Thymus (tissue), 11 donors: ENCODE measurements at regions not wholly inside any gene's neighbourhood (a gene's known extent, or its start where the extent isn't known, plus 50 kb on each side); places are given as distances from the start of the nearest gene placed in this dataset.
"Not testable (repeated sequence)": the region's sequence is repeated elsewhere in the genome, so short reads cannot be mapped to it uniquely, and the experiment has no call there.

Experiments
- DNase-seq, 9 donors: peaks; one replicate each; pipeline ENCODE4 v3.0.0-alpha.2; 2013; ENCODE audit warnings: low spot score in 9 of 9, low read depth in 6 of 9, missing footprints in 1 of 9
- H3K27ac ChIP-seq, 2 donors: one replicate each; pipeline ENCODE4 v1.5.1; 2013; ENCODE audit warnings: control low read depth in 1 of 2, low read depth in 1 of 2, low read length in 1 of 2, mild to moderate bottlenecking in 1 of 2, moderate library complexity in 1 of 2
- H3K27me3 ChIP-seq, 2 donors: one replicate each; pipeline ENCODE4 v1.5.1; 2013; ENCODE audit warnings: low read length in 1 of 2; ENCODE audit not compliant: control insufficient read depth in 2 of 2, insufficient read depth in 1 of 2
- H3K36me3 ChIP-seq, 2 donors: one replicate each; pipeline ENCODE4 v1.5.1; 2013; ENCODE audit warnings: low read length in 1 of 2, mild to moderate bottlenecking in 1 of 2, moderate library complexity in 1 of 2; ENCODE audit not compliant: control insufficient read depth in 2 of 2, insufficient read depth in 2 of 2
- H3K4me1 ChIP-seq, 2 donors: one replicate each; pipeline ENCODE4 v1.5.1; 2013; ENCODE audit warnings: low read length in 2 of 2; ENCODE audit not compliant: control insufficient read depth in 2 of 2, insufficient read depth in 2 of 2
- H3K4me3 ChIP-seq, 2 donors: one replicate each; pipeline ENCODE4 v1.5.1; 2013; ENCODE audit warnings: low read length in 2 of 2, control low read depth in 1 of 2, mild to moderate bottlenecking in 1 of 2
- H3K9me3 ChIP-seq, 2 donors: one replicate each; pipeline ENCODE4 v1.5.1; 2013; ENCODE audit warnings: low read length in 1 of 2, mild to moderate bottlenecking in 1 of 2; ENCODE audit not compliant: control insufficient read depth in 2 of 2, insufficient read depth in 1 of 2
- WGBS: extraction: QIAGEN DNeasy Blood & Tissue Kit; methylation state at CpG from one replicate; pipeline ENCODE4 v1.1.7; 2013; 5-methylcytosine and 5-hydroxymethylcytosine counted together
- donor health status: healthy.

GRCh38 chr20:55322745-55323144 lies 682.6 kb downstream of the CBLN4 start:
- Histone ChIP-seq H3K9me3 (peaks cover 0 to 5% of the 10 kb centered on the region in 2 donors), H3K27ac (no peak overlapping the region), H3K27me3 (no peaks in the 10 kb centered on the region), H3K4me1 (no peaks in the 10 kb centered on the region), H3K4me3 (no peak overlapping the region), H3K36me3 (no peaks in the 10 kb centered on the region)
- no peak for DNase-seq
- 86% methylated on average over 2 of the region's 2 CpGs for WGBS

DNA sequence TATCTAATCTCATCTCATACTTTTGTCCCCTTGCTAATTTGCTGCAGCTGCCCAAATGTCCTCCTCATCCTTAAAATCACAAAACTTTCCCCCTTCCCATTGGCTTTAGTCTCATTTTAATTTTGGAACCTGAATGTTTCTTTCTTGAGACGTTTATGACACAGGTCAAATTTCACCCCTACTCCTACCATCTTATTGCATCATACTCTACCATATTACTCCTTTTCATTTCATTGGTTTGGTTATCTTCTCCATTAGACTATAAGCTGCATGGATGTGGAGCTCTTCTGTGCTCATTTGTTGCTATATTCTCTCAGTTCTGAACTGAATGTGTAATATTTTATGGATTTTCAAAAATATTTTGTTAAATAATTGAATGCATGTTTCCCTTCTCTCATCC lies 688.6 kb downstream of the CBLN4 start:
- 83% methylated on average over 1 of the region's 1 CpG for WGBS
- H3K27ac ChIP-seq = no peak overlapping the region
- peaks cover 0 to 4% of the 10 kb centered on the region in 2 donors for H3K9me3 ChIP-seq
- no peaks in the 10 kb centered on the region for H3K36me3 ChIP-seq
- DNase-seq = no peak
- H3K27me3 ChIP-seq = no peaks in the 10 kb centered on the region
- H3K4me1 ChIP-seq = no peaks in the 10 kb centered on the region
- H3K4me3 ChIP-seq = no peak overlapping the region

GRCh38 chr20:55310844-55311243 lies 694.5 kb downstream of the CBLN4 start:
- DNase-seq, H3K27ac ChIP-seq, H3K27me3 ChIP-seq, H3K36me3 ChIP-seq, H3K4me1 ChIP-seq, H3K9me3 ChIP-seq, H3K4me3 ChIP-seq: not testable (repeated sequence)

DNA sequence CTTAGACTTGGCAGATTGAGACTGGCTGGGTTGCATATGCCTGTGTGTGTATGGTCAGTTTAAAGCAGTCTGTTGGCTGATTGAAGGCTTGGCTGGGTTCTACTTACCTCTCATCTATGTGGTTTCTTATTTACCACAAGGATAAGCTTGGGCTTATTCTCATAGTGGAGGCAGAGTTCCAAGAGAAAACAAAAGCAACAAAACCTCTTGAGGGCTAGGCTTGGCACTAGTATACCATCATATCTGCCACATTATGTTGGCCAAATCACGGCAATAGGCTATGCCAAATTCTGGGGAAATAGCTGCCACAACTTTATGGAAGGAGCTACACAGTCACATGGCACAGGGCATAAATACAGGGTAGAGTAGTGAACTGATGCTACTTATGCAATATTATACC lies 714.1 kb downstream of the CBLN4 start:
- no peak for DNase-seq
- no peaks in the 10 kb centered on the region for H3K36me3 ChIP-seq
- H3K4me3 ChIP-seq = no peak overlapping the region
- H3K4me1 ChIP-seq = no peaks in the 10 kb centered on the region
- no peaks in the 10 kb centered on the region for H3K27me3 ChIP-seq
- H3K27ac ChIP-seq = no peak overlapping the region
- no peaks in the 10 kb centered on the region for H3K9me3 ChIP-seq
- 93% methylated on average over 1 of the region's 1 CpG for WGBS

GRCh38 chr20:55283889-55284288 lies 721.4 kb downstream of the CBLN4 start:
- H3K27ac ChIP-seq = no peak overlapping the region
- H3K9me3 ChIP-seq = no peaks in the 10 kb centered on the region
- no peaks in the 10 kb centered on the region for H3K4me1 ChIP-seq
- 79% methylated on average over 2 of the region's 2 CpGs for WGBS
- no peaks in the 10 kb centered on the region for H3K36me3 ChIP-seq
- H3K4me3 ChIP-seq = no peak overlapping the region
- DNase-seq = no peak
- H3K27me3 ChIP-seq = no peaks in the 10 kb centered on the region

DNA sequence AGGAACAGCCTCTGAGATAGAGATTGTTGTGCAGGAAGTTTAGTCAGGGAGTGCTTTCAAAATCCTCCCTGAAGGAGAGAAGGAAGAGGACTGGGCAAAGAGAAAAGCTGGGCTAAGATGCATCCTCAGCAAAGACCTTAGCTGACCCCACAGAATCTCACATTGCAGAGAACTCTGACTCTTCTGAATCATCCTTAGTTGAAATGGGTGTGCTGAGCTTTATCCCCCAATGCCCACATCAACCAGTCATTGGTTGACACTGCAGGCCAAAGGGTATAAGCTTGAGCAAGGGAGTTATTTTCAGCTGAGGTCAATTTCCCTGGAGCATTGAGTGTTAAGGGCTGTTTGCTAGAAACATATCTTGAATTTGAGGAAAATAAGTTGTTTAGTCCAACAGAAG lies 732.2 kb downstream of the CBLN4 start:
- no peaks in the 10 kb centered on the region for H3K36me3 ChIP-seq
- H3K27ac ChIP-seq = no peak overlapping the region
- H3K4me1 ChIP-seq = no peaks in the 10 kb centered on the region
- no peaks in the 10 kb centered on the region for H3K9me3 ChIP-seq
- H3K27me3 ChIP-seq = no peaks in the 10 kb centered on the region
- no peak for DNase-seq
- no peak overlapping the region for H3K4me3 ChIP-seq

DNA sequence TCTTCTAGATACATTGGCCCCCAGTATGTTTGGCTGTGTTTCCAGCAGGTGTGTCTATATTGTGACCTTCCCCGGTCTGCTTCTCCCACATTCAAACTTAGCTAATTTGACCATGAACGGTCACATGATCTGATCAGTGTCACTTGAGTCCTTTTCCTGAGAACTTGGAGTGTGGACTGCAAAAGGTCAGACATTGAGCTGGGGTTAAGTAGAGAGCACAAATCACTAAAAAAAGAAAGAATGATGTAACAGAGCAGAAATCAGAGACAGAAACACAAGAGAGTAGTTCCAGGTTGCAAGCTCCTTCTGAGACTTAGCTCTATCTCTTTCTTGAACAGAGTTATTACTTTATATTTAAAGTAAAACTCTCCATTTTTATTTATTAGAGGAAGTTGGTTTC lies 733.9 kb downstream of the CBLN4 start:
- no peaks in the 10 kb centered on the region for H3K36me3 ChIP-seq
- no peak overlapping the region for H3K27ac ChIP-seq
- WGBS = 94% methylated on average over 2 of the region's 2 CpGs
- H3K9me3 ChIP-seq = no peaks in the 10 kb centered on the region
- no peaks in the 10 kb centered on the region for H3K4me1 ChIP-seq
- H3K27me3 ChIP-seq = no peaks in the 10 kb centered on the region
- DNase-seq = no peak
- H3K4me3 ChIP-seq = no peak overlapping the region

DNA sequence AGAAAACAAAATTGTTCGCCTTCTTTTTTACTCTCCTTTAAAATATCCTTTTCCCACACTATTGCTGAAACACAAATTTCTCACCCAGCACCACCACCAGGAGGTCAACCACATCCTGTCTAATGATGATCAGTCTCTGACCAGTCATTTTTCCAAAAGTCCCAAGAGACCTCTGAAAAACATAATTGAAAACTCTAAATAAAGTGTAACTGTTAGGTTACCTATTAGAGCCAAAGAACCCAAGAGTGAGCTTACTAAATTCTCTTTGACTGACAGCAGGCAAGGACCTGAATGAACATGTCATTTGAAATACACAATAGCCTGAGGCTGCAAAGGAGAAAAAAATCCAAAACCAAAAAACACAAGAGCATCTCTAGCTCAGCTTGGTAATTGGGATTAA lies 735.4 kb downstream of the CBLN4 start:
- no peaks in the 10 kb centered on the region for H3K36me3 ChIP-seq
- H3K9me3 ChIP-seq = no peaks in the 10 kb centered on the region
- no peak overlapping the region for H3K27ac ChIP-seq
- no peaks in the 10 kb centered on the region for H3K4me1 ChIP-seq
- H3K27me3 ChIP-seq = no peaks in the 10 kb centered on the region
- H3K4me3 ChIP-seq = no peak overlapping the region
- 97% methylated on average over 1 of the region's 1 CpG for WGBS
- DNase-seq = no peak

- no peaks in the 10 kb centered on the region for H3K27me3 ChIP-seq
- no peak for DNase-seq
- H3K9me3 ChIP-seq = peaks cover 0 to 3% of the 10 kb centered on the region in 2 donors
- no peaks in the 10 kb centered on the region for H3K36me3 ChIP-seq
- H3K27ac ChIP-seq = no peak overlapping the region
- no peak overlapping the region for H3K4me3 ChIP-seq
- WGBS = 88% methylated on average over 1 of the region's 1 CpG
- H3K4me1 ChIP-seq = no peaks in the 10 kb centered on the region
Observed at GRCh38 chr20:55266361-55266760, 739.0 kb downstream of the CBLN4 start.

DNA sequence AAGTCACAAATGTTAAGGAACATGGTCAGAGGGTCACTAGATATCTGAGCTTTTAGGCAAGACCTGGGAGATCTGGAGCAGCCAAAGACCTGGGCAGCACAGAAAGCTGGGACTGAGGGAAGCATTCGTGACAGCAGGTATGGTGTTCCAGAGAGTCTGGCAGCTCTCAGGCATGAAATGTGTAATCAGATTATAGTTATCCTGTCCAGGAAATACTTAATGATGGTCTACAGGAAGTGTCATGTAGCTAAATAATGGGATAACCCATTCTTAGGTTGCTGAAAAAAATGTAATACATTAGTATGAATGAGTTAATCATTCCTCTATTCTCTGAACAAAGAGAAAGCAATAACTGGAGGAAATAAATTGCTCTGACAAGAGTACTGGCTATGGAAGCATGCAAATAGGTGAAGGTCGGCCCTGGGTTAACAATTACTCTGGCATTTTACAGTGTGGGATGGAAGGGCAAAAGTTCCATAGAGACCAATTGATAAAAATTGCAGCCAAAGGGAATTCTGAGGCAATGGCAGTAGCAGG lies 740.5 kb downstream of the CBLN4 start:
- H3K4me3 ChIP-seq = no peak overlapping the region
- no peaks in the 10 kb centered on the region for H3K4me1 ChIP-seq
- no peak overlapping the region for H3K27ac ChIP-seq
- peaks cover 0 to 3% of the 10 kb centered on the region in 2 donors for H3K9me3 ChIP-seq
- DNase-seq = no peak
- H3K36me3 ChIP-seq = no peaks in the 10 kb centered on the region
- WGBS = 78% methylated on average over 2 of the region's 2 CpGs
- H3K27me3 ChIP-seq = no peaks in the 10 kb centered on the region
